Hematopoietic multipotent progenitor cell (in vitro differentiated cells): ENCODE measurements at regions not wholly inside any gene's neighbourhood (a gene's known extent, or its start where the extent isn't known, plus 50 kb on each side); places are given as distances from the start of the nearest gene placed in this dataset.
A peak's percentile ranks its signal among the peaks of the same experiment; 100 is the strongest.

Source experiments
- DNase-seq, 3 donors: peaks; one replicate each; pipeline ENCODE4 v3.0.0-alpha.2; 2011 to 2015; ENCODE audit warnings: low read depth in 2 of 3, low spot score in 2 of 3

DNA sequence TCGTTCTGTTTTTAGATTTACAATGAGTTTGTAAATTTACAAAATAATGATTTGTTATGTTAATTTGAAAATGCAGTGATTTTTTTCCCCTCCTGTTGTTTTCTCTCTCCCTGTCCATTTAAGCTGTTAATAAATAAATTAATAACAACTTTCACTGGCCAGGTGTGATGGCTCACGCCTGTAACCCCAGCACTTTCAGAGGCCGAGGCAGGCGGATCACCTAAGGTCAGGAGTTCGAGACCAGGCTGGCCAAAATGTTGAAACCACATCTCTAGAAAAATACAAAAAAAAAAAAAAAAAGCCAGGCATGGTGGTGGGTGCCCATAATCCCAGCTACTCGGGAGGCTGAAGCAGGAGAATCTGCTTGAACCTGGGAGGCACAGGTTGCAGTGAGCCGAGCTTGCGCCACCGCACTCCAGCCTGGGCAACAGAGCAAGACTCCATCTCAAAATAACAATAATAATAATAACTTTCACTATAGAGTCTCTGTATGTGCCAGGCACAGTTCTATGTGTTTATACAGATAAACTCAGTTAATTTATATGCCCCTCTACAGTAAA lies 229.2 kb upstream of the ARGLU1 start:
- DNase-seq: no peak

DNA sequence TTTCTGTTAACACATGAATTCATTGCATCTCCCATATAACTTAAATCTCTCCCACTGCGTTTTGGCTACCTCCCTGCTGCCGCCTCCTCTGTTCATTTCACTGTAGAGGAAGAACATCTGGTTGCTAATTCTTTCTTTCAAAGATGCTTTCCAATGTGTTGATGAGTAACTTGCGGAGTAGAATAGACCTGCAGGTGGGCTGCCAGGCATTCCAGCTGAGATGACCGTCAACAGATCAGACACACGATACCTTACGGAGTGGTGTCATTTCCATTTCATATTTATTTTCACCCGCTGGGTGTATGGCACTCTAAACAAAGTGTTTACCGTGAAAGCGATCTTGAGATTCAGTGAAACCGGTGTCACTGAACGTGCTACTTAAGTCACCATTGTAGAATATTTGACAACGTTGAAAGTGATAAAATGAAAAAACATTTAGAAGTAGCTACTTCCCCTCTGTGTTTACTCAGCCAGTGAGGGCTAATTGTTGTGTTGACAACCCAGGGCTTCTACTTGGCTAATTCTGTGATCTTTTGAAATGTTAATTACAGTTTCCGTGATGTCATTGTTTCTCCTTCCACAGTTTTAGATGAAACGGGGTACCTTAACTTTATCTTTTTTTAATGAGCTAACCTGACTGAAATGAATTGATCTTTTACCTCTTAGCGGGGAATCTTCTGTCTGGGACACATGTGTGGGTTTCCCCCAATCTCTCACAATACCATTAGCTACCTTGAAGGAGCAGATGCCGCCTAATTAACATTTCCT lies 228.5 kb upstream of the ARGLU1 start:
- DNase-seq: no peak

DNA sequence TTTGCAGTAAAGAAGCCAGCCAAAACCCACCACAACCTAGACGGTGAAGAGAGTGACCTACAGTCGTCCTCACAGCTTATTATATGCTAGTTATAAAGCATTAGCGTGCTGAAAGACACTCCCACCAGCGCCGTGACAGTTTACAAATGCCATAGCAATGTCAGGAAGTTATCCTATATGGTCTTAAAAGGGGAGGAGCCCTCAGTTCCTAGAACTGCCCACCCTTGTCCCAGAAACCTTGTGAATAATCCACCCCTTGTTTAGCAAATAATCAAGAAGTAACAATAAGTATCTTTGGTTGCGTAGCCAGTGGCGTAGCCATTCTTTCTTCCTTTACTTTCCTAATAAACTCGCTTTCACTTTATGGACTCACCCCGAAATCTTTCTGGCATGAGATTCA lies 227.9 kb upstream of the ARGLU1 start:
- peak in 1 of 3 donors; percentile 34 for DNase-seq

DNA sequence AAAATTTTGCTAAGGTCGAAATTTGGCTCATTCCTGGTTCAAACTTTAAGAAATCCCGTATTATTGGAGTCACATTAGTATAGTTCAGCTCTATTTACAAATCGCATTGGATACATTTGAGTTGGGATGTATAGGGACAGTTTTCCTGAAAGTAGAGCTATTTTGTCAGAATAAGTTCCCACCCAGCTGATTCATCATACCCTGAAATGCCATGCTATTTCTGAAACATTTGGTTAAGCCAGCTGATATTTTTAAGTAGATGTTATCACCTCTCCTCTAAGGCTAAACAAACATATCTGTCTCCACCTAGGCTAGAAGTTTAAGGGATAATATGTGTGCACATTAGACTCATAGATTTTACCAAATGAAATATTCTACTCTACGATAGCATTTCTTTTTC lies 226.2 kb upstream of the ARGLU1 start:
- DNase-seq: no peak

DNA sequence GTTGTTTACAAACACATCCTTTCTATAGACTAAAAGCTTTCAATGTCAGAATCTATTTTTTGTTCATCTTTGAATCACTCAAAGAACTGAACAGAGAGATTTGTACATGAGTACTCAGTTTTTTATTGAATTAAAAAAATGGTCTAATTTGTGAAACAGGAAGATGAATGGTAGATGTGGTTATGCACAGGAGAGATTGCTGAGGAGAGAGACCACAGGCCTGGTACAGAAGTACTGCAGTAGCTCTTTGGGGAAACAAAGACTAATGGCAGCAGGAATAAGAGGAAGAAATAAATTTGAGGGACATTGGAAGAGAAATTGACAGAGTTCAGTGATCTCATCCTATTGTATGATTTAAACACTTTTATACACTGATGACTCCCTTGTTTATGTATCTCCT lies 222.0 kb upstream of the ARGLU1 start:
- DNase-seq: peak in 1 of 3 donors; percentile 68

DNA sequence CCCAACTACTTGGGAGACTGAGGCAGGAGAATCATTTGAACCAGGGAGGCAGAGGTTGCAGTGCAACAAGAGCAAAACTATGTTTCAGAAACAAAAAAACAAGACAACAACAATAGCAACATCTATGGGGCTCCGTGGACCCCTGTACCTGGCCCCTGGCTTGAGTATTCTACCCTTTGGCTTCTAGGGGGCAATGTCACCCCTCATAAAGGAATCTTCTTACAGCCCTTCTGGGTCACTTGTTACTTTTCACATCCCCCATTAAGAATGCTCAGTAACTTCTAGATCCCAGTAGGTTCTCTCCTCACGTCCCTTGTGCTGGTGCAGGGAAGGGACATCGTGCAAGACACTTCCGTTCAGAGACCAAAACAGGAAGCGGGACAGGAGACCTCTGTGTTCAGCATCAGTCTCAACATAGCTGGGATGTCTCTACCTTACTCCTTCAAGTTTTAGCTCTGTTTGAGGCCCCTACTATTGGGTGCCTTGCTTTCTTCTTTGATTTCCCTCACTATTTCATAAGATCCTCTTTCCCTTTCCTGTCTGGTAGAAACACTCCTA lies 218.1 kb upstream of the ARGLU1 start:
- DNase-seq: peak in 2 of 3 donors; percentile 26 to 65

DNA sequence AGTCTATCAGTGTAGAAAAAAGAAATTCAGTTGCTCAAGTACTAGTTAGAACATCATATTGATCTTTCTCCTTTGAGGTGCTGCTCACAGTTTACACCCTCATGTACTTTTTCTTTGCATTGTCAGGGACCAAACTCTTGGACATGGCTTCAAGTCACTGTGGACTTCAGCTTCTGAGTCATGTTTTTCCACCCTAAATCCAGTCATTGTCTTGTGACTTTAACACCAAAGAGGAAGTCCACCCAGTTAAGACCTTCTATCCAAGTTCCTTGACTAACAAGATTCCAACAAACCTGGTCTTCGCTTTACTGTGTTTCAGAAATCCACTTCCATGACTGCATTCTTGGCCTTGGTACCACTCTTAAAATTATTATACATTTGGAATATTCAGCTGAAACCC lies 206.7 kb upstream of the ARGLU1 start:
- no peak for DNase-seq

DNA sequence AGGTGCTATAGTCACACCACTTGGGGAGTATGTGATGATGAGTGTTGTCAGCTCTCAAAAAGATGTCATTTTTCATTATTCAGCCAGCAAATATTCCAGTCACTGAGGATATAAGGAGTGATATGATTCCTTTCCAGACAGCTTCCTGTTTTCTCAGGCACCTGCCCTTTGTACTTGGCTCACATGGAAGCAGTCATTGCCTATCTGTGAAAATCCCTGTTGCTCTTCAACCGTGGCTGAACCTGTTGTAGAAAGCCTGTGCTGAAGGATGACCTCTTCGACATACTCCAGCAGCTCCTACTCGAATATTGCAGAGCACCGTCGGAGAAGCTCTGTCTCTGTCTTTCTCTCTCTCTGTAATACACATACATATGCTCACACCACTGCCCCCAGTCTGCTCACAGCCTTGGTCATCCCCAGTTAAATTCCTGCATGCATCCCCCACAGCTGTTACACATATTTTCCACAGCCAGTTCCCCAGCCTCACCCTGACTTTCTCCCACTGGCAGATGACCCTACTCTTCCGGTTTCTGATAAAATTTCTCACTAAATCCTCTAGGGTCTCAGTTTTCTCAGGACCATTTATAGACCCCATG lies 204.2 kb upstream of the ARGLU1 start:
- DNase-seq: no peak

DNA sequence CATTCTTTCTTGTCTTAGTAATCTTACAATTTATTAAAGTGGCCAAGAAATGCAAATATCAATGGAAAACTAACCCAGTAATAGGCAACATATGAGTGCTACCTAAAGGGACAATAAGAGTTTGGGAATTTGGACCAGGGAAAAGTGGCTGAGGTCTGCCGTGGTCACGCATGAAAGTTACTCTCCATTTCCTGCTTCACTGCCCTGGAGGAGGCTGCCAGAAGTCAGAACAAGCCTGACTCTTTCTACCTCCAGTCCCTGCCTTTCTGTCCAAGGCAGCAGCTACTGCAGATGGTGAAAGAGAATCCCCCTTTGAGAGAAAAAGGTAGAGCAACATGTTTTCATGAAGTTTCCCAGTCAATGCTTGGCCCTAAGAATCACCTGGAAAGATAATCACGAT lies 201.1 kb upstream of the ARGLU1 start:
- DNase-seq: no peak

DNA sequence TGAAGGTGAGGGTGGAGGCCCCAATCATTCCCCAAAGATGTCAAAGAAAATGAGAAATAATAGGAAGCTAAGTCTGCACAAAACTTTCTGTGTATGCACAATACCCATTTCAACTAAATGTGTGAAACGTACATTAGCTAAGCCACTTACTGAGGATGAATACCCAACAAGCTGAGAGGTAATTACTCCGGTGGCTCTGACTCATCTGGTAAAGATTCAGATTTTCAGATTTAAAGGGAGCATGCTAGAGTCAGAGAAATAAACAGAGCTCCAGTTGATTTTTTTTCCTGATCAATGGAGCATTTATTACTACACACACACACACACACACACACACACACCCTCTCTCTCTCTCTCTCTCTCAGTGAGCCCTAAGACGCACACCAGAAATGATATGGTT lies 194.8 kb upstream of the ARGLU1 start:
- DNase-seq: no peak

DNA sequence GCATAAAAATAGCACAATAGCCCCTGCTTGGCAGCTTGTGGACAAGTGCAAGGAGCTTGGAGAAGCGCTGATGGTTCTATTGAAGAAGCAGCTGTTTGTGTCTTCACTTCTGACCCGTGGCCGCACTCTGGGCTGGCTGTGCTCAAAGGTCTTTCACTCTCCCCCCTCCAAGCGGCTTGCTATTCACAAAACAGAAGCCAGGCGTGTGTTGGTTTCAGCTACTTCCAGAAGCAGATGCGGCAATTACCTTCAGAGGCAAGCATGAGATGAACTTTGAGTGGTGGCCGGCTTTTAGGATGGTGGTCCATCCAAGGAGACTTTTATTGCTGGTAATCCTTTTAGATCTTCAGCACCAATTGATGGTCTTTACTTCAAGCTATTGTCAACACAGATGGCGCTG lies 188.5 kb upstream of the ARGLU1 start:
- DNase-seq: no peak

DNA sequence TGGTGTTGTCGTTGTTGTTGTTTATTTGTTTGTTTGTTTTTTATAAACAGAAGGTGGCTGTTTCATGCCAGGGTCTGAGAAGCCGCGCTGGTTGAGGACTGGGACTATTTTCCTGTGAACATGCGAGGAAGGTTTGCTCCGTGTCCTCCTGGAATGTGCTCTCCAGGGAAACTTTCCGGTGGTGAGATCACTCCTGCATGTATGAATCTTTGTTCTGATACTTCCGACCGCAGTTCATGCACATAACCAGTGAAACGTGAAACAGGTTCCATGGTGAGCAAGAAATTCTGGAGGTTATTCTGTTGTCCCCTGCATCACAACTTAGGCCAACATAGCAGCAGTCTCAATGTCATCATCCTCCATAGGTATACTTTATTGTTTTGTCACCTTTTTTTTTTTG lies 187.6 kb upstream of the ARGLU1 start:
- no peak for DNase-seq

DNA sequence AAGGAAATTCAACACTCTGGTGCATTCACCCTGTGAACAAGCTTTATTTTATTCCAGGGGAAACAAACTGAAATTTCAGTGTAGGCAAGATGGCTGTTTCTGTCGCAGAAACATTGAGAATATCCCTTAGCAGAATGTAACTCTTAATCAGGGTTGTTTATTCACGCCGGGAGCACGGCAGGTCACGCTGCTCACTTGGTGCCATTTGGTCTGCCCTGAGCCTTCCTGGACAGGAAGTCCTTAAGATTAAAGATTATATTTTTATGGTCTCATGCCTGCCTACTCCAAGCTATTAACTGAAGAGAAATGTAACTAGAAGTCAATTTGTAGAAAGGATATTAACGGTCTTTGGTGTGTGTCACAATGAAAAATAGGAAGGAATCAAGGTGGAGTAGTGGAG lies 185.3 kb upstream of the ARGLU1 start:
- DNase-seq: peak in 2 of 3 donors; percentile 15 to 38

DNA sequence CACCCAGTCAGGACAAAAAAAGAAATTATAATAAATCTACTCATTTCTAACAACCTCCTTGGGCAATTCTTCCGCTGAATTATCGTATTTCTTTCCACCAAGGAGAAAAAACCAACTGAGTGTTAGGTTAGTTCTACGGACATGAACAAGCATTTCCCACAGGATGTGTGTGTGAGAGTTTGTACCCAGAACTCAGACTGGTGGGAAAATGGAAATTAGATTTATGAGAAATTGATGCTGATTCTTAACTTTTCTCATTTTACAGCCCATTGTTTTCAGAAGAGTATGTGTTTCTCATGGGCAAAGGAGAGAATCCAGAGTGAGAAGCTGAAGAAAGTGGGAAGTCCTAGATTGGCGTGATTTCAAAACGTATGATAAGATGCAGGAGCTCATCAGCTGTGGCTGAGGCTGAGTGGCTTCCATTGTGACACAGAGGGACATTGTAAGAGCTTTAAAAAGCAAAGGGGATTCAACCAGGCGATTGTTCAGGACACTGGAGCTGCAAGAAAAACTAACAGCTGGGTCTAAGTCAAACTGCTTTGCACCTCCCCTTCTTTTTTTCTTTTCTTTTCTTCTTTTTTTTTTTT lies 184.7 kb upstream of the ARGLU1 start:
- peak in 2 of 3 donors; percentile 9 to 44 for DNase-seq

DNA sequence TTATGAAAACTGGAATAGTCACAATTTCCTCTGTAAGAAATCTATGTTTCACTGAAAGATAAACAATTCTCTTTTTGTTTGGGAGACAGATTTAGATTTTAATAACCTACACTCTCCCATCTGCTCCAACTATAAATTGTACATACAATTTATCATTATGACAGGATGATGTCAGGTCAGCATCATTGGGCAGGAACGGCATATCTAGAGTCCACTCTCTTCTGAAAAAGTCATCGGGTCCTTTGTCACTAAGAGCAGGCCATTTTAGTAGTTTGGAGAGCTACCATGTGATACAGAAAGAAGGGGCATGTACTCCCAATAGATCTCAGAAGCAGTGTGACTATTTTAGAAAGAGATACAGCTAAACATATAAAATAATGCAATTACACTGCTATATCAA lies 180.8 kb upstream of the ARGLU1 start:
- DNase-seq: no peak

DNA sequence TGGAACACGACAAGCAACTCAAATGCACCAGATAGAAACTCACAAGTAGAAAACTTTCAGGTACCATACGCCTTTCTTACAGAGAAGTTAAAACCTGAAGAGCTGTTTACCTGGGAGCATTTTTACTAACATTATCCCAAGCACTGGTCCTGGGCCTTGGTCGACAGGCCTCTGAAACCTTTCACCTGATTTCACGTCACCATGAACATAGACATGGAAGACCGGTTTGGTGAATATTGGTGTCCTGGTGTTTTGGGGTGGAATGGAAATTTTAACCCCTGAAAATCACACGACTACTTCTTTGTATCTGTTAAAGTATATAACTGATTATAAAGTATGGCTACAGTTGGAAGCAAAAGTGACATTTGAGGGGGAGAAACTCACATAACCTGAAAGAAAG lies 176.6 kb upstream of the ARGLU1 start:
- DNase-seq: no peak

DNA sequence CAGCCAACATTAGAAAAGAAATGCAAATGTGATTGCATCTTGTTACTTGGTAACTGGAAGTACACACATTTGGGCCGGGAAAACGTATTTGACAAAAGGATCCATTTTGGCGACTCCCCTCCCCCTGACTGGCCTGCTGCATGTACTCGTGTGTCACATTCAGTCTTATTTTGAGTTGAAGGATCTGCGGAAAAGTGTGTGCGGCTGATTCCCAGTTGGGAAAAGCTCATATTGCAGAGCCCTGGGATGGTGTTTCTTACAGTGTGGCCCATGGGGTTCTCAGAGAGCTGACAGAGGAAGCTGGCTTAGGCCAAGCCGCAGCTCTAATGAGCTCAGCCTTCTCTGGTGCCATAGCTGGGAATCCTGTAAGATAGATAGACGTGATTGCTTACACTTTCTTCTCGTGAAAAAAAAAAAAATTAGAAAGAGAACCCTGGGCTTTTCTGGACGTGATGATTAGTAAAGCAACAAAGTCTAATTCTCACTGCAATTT lies 170.3 kb upstream of the ARGLU1 start:
- DNase-seq: no peak

DNA sequence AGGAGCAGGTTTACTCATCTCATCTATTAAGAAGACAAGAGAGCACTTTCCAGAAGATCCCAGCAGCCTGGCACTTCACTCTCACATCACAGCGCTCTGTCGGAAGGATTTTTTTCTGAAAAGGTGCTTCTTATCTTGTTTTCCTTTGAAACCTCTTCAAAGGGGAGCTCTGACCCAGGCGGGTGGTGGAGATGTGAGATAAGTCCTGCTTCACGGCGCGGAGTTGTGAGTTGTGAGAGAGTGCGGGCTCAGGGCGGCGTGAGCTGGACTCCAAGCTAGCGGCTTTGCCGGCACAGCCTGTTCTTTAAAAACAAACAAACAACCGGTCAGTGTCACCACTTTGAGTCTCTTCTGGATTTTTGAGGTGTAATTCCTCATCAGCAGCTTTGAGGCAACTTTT lies 169.0 kb upstream of the ARGLU1 start:
- no peak for DNase-seq

DNA sequence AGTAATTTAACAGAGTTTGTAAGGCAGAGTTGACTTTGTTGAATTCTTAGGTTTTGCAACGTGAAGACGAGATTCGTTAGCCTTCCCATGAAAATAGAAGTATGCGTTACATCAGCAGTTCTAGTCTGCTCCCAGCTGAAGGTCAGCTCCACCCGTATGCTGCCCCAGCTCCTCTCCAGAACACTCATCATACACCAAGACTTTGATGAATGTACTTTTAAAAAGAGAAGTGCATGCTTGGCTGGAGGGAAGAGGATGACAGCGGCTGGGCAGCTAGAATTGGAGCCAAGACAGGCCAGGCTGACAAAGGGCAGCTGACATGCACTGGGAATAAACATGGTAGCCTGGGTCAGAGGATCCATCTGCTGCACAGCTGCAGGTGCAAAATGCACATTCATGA lies 166.3 kb upstream of the ARGLU1 start:
- no peak for DNase-seq

DNA sequence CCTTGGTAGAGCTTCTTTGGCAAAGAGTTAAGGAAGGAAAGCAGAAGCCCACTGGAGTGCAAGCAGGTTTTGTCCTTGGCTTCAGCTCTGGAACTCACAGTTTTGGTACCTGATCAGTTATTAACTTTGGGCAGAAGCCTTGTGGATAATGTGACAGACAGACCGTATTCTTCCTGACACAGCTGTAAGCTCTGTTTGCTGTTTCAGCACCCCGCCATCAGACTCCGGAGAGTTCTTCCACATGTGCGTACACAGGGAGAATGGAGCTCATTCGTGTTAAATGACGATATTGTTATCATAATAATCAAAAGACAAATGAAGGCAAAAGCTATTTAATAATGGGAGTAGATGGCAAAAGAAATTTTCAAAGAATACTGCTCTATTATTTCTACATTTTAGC lies 155.1 kb upstream of the ARGLU1 start:
- no peak for DNase-seq

DNA sequence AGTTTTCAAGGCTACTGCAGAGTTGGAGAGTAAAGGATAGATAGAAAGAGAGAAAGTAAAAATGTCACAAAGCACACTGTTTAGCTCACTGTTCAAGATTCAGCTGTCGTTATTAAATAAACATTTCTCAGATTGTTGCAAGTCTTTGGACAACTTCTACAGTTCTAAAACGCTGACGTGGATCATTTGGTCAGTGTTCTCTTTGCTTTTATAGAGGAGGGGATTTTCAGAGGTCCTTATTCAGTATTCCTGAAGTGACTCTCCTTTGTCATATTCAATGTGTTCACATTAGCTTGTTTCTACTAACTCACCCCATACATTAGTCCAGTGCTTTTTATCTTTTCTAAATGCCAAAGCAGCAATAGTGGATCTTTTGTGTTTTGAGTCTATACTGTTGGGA lies 154.7 kb upstream of the ARGLU1 start:
- no peak for DNase-seq

DNA sequence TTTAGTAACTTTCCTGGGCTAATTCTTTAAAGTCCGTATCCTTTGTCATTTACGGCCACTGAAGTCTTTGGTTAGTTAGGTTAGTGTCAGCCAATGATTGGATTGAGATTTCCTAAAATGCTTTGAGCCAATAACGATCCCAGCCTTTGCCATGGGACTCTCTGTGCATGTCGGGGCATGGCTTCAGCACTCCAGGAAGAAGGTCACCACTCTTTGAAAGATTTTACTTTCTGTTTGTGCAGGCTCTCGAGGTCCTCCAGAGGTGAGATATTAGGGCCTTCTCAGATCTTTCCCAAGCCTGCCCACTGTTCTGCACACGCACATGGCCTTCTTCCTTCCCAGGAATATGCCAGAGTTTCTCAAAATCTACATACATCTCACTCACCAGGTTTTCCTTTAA lies 153.7 kb upstream of the ARGLU1 start:
- no peak for DNase-seq
